Astrocyte (in vitro differentiated cells and primary cell): ENCODE measurements at regions not wholly inside any gene's neighbourhood (a gene's known extent, or its start where the extent isn't known, plus 50 kb on each side); places are given as distances from the start of the nearest gene placed in this dataset.

Experiments used
- DNase-seq: peaks from one replicate; pipeline ENCODE4 v3.0.0-alpha.2; 2010; ENCODE audit warnings: low read depth
- FAIRE-seq: peaks from 2 replicates; lab custom pipeline; 2011; peaks lifted over from hg19 to GRCh38; lab: Jason Lieb, UNC
- H2AFZ ChIP-seq: 2 replicates; pipeline ENCODE4 v1.6.0; 2012; ENCODE audit warnings: low read depth, low read length, inconsistent platforms
- H3K27ac ChIP-seq: 2 replicates; pipeline ENCODE4 v1.5.1; 2011; ENCODE audit warnings: low read depth, low read length, inconsistent platforms
- H3K27me3 ChIP-seq: 2 replicates; pipeline ENCODE4 v1.6.0; 2011; ENCODE audit warnings: low read length, inconsistent platforms; ENCODE audit not compliant: insufficient read depth
- H3K36me3 ChIP-seq: 2 replicates; pipeline ENCODE4 v1.5.1; 2011; ENCODE audit warnings: low read length, inconsistent platforms; ENCODE audit not compliant: insufficient read depth
- H3K4me1 ChIP-seq: 2 replicates; pipeline ENCODE4 v1.5.1; 2011; ENCODE audit warnings: low read length, inconsistent platforms; ENCODE audit not compliant: insufficient read depth
- H3K4me2 ChIP-seq: 2 replicates; pipeline ENCODE4 v1.6.0; 2012; ENCODE audit warnings: low read length, inconsistent platforms
- H3K4me3 ChIP-seq: 2 replicates; pipeline ENCODE4 v1.5.1; 2011; ENCODE audit warnings: low read depth, mild to moderate bottlenecking, low read length, inconsistent platforms; ENCODE audit not compliant: insufficient read depth
- H3K79me2 ChIP-seq: 2 replicates; pipeline ENCODE4 v1.6.0; 2012; ENCODE audit warnings: mild to moderate bottlenecking, low read length, inconsistent platforms; ENCODE audit not compliant: insufficient read depth
- H3K9ac ChIP-seq: 2 replicates; pipeline ENCODE4 v1.6.0; 2012; ENCODE audit warnings: mild to moderate bottlenecking, low read length, inconsistent platforms
- H3K9me3 ChIP-seq: 2 replicates; pipeline ENCODE4 v1.5.1; 2012; ENCODE audit warnings: low read depth, mild to moderate bottlenecking, low read length, inconsistent platforms; ENCODE audit not compliant: insufficient read depth
- H4K20me1 ChIP-seq: 2 replicates; pipeline ENCODE4 v1.6.0; 2012; ENCODE audit warnings: low read length, inconsistent platforms; ENCODE audit not compliant: insufficient read depth
- H3K27ac Mint-ChIP-seq: one replicate; pipeline ENCODE4 v1.8.0; 2021; ENCODE audit warnings: mild to moderate bottlenecking, mixed read lengths; ENCODE audit not compliant: unreplicated experiment
- H3K27me3 Mint-ChIP-seq: one replicate; pipeline ENCODE4 v1.8.0; 2021; ENCODE audit warnings: low read depth, mixed read lengths; ENCODE audit not compliant: unreplicated experiment
- H3K36me3 Mint-ChIP-seq: one replicate; pipeline ENCODE4 v1.8.0; 2021; ENCODE audit warnings: low read depth, mixed read lengths; ENCODE audit not compliant: unreplicated experiment
- H3K4me1 Mint-ChIP-seq: one replicate; pipeline ENCODE4 v1.8.0; 2021; ENCODE audit warnings: low read depth, mixed read lengths; ENCODE audit not compliant: unreplicated experiment
- H3K4me3 Mint-ChIP-seq: one replicate; pipeline ENCODE4 v1.8.0; 2021; ENCODE audit warnings: mild to moderate bottlenecking, moderate library complexity, mixed read lengths; ENCODE audit not compliant: unreplicated experiment
- H3K9me3 Mint-ChIP-seq: one replicate; pipeline ENCODE4 v1.8.0; 2021; ENCODE audit warnings: mild to moderate bottlenecking, mixed read lengths; ENCODE audit not compliant: unreplicated experiment
- EZH2 ChIP-seq: IDR thresholded peaks from 2 replicates; pipeline ENCODE4 v1.6.1; 2012; ENCODE audit warnings: mild to moderate bottlenecking, low read length, inconsistent platforms; ENCODE audit not compliant: insufficient read depth
- TF ChIP-seq, protein P1 (sequence below): IDR thresholded peaks from 2 replicates; pipeline ENCODE4 v1.5.1; 2011; ENCODE audit warnings: low read depth, mild to moderate bottlenecking, inconsistent platforms, low read length, moderate library complexity; ENCODE audit not compliant: insufficient read depth

DNA sequence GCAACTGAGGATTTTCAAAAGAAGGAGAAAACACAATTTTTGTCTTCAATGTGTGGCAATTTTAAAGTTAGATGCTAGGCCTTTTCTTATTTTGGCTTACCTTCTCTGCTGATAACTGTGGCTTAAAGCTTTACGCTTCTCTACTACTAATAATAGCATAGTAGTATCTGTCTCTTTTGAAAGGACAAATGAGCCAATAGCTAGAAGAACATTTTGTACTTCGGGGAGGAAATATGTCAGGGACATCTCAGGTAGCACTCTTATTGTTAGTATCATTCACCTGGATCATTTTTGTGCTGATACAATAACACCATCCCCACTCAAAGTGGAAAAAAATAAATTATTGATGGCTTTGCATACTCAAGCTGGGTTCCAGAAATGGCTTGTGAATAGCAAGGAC, 586.1 kb upstream of the TBL1XR1 start:
- H3K36me3 ChIP-seq: no peaks in the 10 kb centered on the region
- Mint-ChIP-seq H3K4me1 (peaks cover 7% of the 10 kb centered on the region), H3K27ac (no peak overlapping the region), H3K36me3 (no peaks in the 10 kb centered on the region), H3K4me3 (no peak overlapping the region), H3K27me3 (no peaks in the 10 kb centered on the region), H3K9me3 (no peaks in the 10 kb centered on the region)
- H3K27me3 ChIP-seq: no peaks in the 10 kb centered on the region
- no peaks in the 10 kb centered on the region for H3K79me2 ChIP-seq
- no peak for FAIRE-seq
- DNase-seq: no peak
- H3K4me2 ChIP-seq: no peak overlapping the region
- H3K9me3 ChIP-seq: no peaks in the 10 kb centered on the region
- H3K4me1 ChIP-seq: peaks cover 6% of the 10 kb centered on the region
- no peak overlapping the region for H3K4me3 ChIP-seq
- H4K20me1 ChIP-seq: no peaks in the 10 kb centered on the region
- TF ChIP-seq, protein P1, sequence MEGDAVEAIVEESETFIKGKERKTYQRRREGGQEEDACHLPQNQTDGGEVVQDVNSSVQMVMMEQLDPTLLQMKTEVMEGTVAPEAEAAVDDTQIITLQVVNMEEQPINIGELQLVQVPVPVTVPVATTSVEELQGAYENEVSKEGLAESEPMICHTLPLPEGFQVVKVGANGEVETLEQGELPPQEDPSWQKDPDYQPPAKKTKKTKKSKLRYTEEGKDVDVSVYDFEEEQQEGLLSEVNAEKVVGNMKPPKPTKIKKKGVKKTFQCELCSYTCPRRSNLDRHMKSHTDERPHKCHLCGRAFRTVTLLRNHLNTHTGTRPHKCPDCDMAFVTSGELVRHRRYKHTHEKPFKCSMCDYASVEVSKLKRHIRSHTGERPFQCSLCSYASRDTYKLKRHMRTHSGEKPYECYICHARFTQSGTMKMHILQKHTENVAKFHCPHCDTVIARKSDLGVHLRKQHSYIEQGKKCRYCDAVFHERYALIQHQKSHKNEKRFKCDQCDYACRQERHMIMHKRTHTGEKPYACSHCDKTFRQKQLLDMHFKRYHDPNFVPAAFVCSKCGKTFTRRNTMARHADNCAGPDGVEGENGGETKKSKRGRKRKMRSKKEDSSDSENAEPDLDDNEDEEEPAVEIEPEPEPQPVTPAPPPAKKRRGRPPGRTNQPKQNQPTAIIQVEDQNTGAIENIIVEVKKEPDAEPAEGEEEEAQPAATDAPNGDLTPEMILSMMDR: no peak
- no peak for TF ChIP-seq EZH2
- H3K27ac ChIP-seq: no peak overlapping the region
- H2AFZ ChIP-seq: no peak overlapping the region
- no peak overlapping the region for H3K9ac ChIP-seq

- TF ChIP-seq EZH2: no peak
- TF ChIP-seq, protein P1: no peak
These were observed 586.5 kb upstream of the TBL1XR1 start for GRCh38 chr3:177783767-177784166.

GRCh38 chr3:177787279-177788041, 590.2 kb upstream of the TBL1XR1 start:
- Mint-ChIP-seq H3K4me1 (peaks cover 8% of the 10 kb centered on the region), H3K36me3 (no peaks in the 10 kb centered on the region), H3K27me3 (no peaks in the 10 kb centered on the region), H3K9me3 (no peaks in the 10 kb centered on the region), H3K27ac (no peak overlapping the region), H3K4me3 (no peak overlapping the region)
- Histone ChIP-seq H3K27me3 (no peaks in the 10 kb centered on the region), H3K27ac (no peak overlapping the region), H4K20me1 (no peaks in the 10 kb centered on the region), H3K4me2 (no peak overlapping the region), H3K9ac (no peak overlapping the region), H3K36me3 (no peaks in the 10 kb centered on the region), H3K4me1 (peaks cover 2% of the 10 kb centered on the region), H3K9me3 (no peaks in the 10 kb centered on the region), H3K4me3 (no peak overlapping the region), H2AFZ (no peak overlapping the region), H3K79me2 (no peaks in the 10 kb centered on the region)
- TF ChIP-seq EZH2: no peak
- TF ChIP-seq, protein P1: no peak
- peak; percentile 34 for FAIRE-seq
- no peak for DNase-seq

More at GRCh38 chr3:177783767-177784166, 586.5 kb upstream of the TBL1XR1 start:
- Histone ChIP-seq H2AFZ (no peak overlapping the region), H3K27ac (no peak overlapping the region), H3K27me3 (no peaks in the 10 kb centered on the region), H3K4me3 (no peak overlapping the region), H4K20me1 (no peaks in the 10 kb centered on the region), H3K9ac (no peak overlapping the region), H3K9me3 (no peaks in the 10 kb centered on the region), H3K4me2 (no peak overlapping the region), H3K4me1 (peaks cover 6% of the 10 kb centered on the region), H3K36me3 (no peaks in the 10 kb centered on the region), H3K79me2 (no peaks in the 10 kb centered on the region)
- Mint-ChIP-seq H3K4me1 (peaks cover 7% of the 10 kb centered on the region), H3K36me3 (no peaks in the 10 kb centered on the region), H3K27me3 (no peaks in the 10 kb centered on the region), H3K27ac (no peak overlapping the region), H3K9me3 (no peaks in the 10 kb centered on the region), H3K4me3 (no peak overlapping the region)
- FAIRE-seq (no peak), DNase-seq (no peak)
